Stimulated activated CD8-positive, alpha-beta memory T cell treated with anti-CD3 and anti-CD28 coated beads, Interleukin-4, amount 100 ng/mL, for 48 hours (primary cell): ENCODE measurements at regions not wholly inside any gene's neighbourhood (a gene's known extent, or its start where the extent isn't known, plus 50 kb on each side); places are given as distances from the start of the nearest gene placed in this dataset.

Experiments
- DNase-seq: peaks from one replicate; pipeline ENCODE4 v3.0.0-alpha.2; 2020

- DNase-seq: no peak
Observed at GRCh38 chr4:14496969-14497368, 505.3 kb upstream of the CPEB2 start.

DNA sequence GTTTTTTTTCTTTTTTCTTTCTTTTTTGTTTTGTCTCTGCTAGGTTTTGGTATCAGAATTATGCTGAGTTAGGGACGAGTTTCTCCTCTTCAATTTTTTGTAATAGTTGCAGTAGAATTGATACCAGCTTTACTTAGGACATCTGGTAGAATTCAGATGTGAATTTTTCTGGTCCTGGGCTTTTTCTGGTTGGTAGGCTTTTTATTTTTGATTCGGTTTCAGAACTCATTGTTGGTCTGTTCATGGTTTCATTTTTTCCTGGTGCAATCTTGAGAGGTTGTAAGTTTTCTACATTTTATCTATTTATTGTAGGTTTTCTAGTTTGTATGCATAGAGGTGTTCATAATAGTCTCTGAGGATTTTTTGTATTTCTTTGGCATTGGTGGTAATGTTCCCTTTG, 498.1 kb upstream of the CPEB2 start:
- no peak for DNase-seq

DNA sequence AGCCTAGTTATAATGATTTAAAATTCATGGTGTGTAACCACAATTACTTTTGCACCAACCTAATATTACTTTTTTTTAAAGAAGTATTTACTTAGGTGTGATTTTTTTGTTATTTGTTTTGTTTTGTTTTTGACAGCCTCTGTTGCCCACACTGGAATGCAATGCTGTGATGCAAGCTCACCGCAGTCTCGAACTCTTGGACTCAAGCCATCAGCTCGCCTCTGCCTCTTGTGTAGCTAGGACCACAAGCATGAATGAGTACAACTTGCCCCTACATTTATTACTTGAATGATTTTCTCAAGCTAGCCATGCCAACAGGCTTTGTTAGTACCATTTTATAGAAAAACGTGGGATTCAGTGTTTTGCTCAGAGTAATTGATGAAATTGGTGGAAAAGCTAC, 488.8 kb upstream of the CPEB2 start:
- no peak for DNase-seq

GRCh38 chr4:14515556-14515955, 486.7 kb upstream of the CPEB2 start:
- no peak for DNase-seq

DNA sequence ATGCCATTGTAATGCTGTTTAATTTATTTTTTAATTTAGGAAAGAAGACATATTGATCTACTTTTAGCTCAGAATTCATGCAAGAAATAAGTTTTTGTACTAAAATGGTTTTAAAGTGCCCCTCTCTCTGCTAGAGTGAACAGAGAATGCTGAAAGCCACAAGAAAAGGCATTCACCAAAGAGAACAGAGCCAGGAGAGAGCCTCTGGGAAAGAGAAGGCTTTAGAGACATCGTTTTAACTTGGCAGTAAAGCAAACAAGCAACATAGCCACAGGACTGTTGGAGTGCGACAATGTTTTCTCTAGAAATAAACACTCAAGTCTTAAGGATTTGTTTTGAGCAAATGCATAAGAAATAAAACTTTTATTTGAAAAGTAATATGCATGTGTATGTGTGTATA, 484.1 kb upstream of the CPEB2 start:
- DNase-seq: no peak

- DNase-seq: no peak
Observed at GRCh38 chr4:14520171-14520570, 482.1 kb upstream of the CPEB2 start.

GRCh38 chr4:14524276-14524675, 478.0 kb upstream of the CPEB2 start:
- DNase-seq: no peak

- DNase-seq: no peak
Observed at GRCh38 chr4:14528918-14529317, 473.4 kb upstream of the CPEB2 start.

DNA sequence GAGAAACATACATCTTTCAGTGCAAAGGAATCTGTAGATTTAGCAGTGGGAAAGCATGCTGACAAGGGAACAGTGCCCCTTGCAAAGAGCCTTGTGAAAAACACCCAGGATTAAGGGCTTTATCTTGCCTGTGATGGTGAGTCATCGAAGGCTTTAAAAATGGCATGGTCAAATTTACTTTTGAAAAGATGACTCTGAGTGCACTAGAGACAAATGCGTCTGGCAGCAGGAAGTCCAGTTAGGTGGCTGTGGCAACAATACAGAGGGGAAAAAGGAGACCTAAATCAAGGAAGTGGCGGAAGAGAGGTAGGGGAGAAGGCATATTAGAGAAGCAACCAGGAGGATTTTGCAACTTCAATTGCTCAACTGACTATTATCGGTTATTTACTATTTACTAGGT, 472.6 kb upstream of the CPEB2 start:
- no peak for DNase-seq

- no peak for DNase-seq
Observed at GRCh38 chr4:14532436-14532835, 469.8 kb upstream of the CPEB2 start.

DNA sequence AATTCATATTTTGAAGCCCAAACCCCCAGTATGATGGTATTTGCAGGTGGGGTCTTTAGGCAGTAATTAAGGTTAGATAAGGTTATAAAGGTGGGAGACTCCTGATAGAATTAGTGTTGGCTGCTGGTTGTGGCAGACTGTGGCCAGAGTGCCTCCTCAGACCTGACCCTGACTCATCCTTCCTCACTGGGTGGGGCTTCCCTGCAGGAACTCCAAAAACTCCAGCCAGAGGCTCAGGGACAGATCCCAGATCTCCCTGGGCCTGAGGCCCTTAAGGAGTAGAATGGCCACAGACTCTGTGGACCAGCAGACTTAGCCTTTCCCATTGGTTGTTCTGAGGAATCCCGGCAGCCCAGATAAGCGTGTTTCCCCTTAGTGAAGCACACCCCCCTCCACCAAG, 463.0 kb upstream of the CPEB2 start:
- DNase-seq: no peak

DNA sequence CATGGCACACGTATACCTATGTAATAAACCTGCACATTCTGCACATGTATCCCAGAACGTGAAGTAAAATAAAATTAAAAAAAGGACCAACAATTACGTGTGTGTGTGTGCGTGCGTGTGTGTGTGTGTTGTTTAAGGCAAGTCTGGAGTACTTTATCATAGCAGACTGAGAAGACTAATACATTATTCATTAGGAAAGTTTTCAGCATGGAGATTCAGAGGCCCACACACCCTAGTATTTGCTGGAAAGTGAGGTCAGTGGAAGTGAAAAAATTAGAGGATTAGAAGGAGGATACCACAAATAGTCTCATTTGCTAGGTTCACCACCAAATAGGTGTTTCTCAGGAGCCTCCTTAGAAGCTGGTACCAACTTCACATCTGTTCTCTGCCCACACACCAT, 457.1 kb upstream of the CPEB2 start:
- DNase-seq: no peak

- no peak for DNase-seq
Observed at GRCh38 chr4:14545807-14546206, 456.5 kb upstream of the CPEB2 start.

- no peak for DNase-seq
Observed at GRCh38 chr4:14552119-14552518, 450.2 kb upstream of the CPEB2 start.

DNA sequence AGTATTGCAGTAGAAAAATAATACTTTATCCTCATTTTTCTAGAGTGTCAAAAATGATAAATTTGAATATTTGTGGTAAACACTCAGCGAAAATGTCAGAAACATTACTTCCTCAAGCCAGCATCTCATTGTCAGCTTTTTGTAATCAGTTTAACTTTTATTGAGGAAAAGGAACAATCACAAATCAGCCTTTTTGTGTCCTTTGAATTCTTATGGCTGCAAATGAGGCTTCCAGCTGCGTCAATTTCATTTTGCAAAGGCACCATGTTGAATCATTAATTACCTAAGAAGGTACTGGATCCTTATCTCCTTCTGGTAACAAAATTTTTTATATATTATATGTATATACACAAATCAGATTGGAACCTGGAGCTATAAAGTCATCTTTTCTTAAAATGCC, 442.6 kb upstream of the CPEB2 start:
- no peak for DNase-seq

- no peak for DNase-seq
Observed at GRCh38 chr4:14560577-14560976, 441.7 kb upstream of the CPEB2 start.

GRCh38 chr4:14562901-14563300, 439.4 kb upstream of the CPEB2 start:
- no peak for DNase-seq

DNA sequence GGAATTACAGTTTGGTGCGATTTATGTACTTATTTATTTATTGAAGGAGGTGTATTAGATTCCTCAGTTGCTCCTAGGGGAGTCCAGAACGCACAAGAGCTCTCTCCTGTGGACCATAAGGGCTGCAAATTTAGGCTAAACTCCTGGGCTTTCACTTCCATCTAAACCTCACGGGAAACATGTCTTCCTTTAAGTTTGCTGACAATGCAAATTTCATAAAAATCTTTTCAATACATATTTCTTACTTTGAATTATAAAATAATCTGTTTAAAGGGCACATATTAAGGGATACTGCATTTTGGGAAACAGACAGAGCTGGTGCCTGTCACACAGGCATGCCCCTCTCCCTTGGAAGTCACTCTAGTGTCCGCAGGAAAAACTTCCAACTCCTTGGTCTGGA, 438.0 kb upstream of the CPEB2 start:
- no peak for DNase-seq

- DNase-seq: no peak
Observed at GRCh38 chr4:14566518-14566917, 435.8 kb upstream of the CPEB2 start.

DNA sequence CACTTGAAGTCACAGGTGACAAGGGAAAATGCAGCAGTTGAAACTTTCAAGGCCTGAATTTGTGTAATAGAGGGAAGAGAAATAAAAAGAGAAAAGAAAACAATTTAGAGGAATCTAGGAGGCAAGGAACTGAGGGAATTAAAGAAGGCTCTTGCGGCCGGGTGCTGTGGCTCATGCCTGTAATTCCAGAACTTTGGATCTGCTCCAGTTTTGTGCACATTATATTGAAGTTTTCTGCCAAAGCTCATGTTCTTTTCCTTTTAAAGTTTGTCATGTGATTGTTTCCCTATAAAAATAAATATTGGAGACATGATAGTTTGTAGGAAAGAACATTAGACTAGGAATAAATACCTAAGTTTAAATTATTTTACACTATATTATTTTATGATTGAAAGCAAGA, 433.9 kb upstream of the CPEB2 start:
- no peak for DNase-seq

DNA sequence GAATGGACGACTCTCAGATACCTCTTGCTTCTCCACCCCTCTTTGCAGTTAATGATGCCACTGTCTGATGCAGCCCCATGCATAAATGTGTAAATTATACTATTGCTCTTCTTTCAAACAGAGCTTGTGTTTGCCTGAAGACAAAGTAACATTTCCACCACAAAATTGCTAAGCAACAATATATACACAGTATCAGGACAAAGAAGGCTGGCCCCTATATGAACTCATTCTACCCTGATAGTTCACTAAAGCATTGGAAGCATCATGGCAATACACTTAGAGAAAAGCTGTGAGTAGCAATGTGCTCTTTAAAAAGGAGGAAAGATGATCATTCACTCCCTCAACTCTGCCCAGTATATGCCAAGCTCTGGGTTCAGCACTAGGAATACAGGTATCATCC, 427.0 kb upstream of the CPEB2 start:
- no peak for DNase-seq

GRCh38 chr4:14575919-14576318, 426.4 kb upstream of the CPEB2 start:
- DNase-seq: no peak

- no peak for DNase-seq
Observed at GRCh38 chr4:14580061-14580460, 422.2 kb upstream of the CPEB2 start.

- no peak for DNase-seq
Observed at GRCh38 chr4:14581741-14582140, 420.5 kb upstream of the CPEB2 start.

DNA sequence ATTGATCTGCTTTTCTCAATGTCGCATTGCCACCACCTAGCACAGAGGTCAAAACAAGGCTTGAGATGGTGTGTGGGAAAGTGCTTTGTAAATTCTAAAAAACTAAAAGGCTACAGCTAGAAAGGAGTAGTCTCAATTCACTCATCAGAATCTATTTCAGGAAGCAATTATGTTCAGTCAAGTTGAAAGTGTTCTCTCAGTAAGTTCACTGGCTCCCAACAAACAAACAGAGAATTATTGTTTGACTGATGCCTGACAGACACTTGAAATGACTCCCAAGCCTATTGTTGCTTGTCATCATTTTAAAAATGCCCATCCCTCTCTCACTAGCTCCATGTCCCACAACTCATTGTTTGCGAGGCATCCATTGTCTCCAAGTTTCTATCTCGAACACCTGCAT, 419.6 kb upstream of the CPEB2 start:
- DNase-seq: no peak

- DNase-seq: no peak
Observed at GRCh38 chr4:14583331-14583730, 418.9 kb upstream of the CPEB2 start.
